LNCAP (cell line): ENCODE measurements at regions not wholly inside any gene's neighbourhood (a gene's known extent, or its start where the extent isn't known, plus 50 kb on each side); places are given as distances from the start of the nearest gene placed in this dataset.

Source experiments
- TF ChIP-seq, protein P1 (sequence below): fragments of 450-650 bp; IDR thresholded peaks from 2 replicates; pipeline ENCODE4 v1.5.1; 2017; ENCODE audit warnings: mild to moderate bottlenecking

DNA sequence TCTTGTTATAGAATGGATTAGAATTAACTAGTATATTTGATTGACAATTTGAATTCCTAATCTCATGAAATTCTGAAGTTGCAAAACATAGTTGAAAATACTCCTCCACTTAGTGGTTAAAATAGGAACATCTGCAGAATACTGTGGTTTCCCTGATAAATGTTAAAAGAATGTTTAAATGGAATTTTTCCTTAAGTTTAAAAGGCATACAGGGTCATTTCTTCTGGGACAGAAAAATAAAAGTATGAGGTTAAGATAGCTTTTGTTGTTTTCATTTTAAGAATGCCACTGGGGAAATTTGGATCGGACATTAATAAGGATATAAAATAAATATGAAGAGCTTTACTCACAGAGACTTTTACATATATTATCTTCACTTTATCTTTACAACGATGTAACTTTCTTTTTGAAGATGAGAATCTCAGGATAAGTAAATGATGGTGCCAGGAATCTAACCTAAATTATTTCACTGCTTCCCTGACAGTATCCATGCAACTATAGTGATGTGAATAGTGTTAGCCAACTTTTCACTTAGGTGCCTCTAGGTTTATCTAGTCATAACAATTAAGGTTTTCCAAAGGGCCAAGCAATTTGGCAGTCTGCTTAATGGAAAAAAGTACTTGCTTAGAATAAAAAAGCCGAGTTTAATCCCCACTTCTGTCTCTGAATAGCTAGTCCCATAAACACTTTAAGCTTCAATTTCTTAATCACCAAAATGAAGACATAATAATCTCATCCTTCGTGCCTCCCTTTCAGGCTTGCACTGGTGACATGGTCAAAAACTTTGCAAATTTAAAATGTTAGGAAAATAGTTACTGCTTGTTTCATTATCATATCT is 151.8 kb upstream of the STK17B start:
- TF ChIP-seq, protein P1, sequence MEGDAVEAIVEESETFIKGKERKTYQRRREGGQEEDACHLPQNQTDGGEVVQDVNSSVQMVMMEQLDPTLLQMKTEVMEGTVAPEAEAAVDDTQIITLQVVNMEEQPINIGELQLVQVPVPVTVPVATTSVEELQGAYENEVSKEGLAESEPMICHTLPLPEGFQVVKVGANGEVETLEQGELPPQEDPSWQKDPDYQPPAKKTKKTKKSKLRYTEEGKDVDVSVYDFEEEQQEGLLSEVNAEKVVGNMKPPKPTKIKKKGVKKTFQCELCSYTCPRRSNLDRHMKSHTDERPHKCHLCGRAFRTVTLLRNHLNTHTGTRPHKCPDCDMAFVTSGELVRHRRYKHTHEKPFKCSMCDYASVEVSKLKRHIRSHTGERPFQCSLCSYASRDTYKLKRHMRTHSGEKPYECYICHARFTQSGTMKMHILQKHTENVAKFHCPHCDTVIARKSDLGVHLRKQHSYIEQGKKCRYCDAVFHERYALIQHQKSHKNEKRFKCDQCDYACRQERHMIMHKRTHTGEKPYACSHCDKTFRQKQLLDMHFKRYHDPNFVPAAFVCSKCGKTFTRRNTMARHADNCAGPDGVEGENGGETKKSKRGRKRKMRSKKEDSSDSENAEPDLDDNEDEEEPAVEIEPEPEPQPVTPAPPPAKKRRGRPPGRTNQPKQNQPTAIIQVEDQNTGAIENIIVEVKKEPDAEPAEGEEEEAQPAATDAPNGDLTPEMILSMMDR = no peak

DNA sequence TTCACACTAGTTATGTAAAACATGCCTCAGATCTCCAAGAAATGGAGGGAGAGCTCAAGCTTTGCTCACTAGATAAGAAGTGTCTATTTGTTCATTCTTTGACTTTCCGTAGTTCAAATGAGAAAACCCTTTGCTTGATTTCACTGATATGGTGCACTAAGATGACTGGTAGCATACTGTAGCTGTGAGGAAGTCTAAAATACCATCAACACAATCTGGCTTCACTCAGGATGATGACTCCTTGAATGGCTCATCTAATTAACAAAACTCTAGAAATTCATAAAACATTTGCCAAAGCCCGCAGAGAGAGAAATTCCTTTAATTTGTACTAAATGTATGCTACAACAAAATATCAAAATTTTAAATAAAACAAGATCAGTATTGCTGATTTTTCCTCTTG is 152.8 kb upstream of the STK17B start:
- TF ChIP-seq, protein P1 = no peak

DNA sequence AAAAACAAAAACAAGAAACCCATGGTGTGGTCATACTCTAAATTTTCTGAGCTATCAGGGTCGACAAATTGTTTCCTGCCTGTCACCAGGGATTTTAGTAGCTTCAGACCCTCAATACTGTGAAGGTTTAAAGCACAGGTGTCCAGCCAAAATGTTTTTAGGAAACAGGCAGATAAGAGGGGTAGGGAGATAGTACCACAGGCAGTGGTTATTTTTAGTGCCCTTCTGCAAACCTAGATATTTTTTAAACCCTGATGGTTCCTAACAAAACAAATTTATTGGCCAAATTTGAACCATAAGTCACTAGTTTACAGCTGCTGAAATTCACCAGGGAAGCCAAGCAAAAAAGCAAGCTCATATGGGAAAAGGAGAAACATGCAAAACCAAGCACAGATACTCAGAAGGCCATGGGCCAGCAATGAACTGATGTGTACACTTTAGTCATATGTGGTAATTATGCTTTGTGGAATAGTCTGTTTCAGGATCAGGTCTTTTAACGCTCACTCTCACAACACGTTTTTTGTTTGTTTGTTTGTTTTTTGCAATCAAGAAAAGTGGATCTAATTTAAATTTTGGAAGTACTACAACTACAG is 156.8 kb upstream of the STK17B start:
- TF ChIP-seq, protein P1 = no peak

DNA sequence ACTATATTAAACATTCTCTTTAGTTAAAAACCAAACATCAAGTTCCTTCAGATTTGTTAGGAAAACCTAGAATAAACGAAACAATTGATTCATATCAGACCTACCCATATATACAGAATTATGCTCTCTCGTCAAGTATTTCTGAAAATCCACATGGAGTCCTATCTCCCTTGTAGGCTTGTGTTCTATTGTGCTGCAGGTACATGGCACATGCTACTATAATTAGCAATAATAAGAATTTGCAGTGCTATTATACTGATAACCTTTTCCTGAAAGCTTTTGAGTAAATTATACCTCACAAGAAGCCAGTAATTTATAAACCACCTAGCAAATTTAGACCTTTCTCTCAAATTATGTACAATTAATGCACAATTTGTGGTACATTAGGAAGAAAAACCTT is 158.6 kb upstream of the STK17B start:
- TF ChIP-seq, protein P1 = no peak

DNA sequence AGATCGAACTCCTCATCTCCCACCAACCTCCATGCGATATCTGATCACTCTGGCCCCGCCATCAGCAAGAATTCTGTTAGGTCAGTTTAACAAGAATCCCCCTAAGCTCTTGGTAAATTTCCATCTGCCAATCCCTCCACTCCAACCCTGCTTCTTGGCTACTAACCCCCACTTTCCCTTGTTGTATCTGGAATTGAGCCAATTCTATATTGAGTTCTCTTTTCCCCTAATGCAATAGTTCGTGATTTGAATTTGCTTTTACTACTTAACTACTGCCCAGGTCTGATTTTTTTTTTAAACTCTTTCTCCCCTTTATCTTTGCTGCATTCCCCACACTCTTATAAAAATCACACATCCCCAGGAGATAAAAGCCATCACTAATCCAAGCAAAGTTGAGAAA is 159.3 kb upstream of the STK17B start:
- TF ChIP-seq, protein P1 = no peak

DNA sequence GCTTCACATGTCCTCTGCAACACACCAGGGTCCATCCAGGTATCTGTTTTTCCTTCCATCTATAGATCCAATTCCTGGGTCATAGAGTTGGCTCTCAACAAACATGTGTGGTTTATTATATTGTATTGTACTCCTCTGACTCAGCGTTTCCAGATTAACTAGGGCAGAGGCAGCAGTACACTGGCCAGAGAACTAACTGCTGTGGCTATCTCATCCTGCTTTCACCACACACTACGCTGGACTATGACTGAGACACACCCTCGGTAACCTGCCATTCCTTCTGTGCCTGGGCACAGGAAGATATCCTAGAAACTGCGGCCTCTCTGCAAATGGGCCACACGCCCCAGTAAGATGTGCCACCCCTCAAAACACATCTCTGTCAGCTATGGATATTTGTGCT is 159.8 kb upstream of the STK17B start:
- TF ChIP-seq, protein P1 = no peak

DNA sequence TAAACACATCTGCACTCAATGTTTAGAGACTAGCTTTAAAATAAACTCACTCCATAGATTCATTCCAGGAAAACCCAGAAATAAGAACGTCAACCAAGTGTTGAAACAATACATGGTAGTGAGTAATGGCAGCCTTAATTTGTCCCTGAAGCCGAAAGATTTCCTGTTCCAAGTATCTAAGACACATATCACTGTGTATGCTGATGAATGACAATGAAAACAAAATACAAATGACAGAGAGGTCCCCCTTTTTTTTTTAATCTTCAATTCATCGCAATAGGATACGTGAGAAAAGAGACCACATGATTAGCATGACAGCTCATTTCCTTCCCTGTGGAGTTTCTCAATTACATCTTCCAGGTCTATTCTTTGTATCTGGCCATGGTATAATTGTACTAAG is 160.5 kb upstream of the STK17B start:
- TF ChIP-seq, protein P1 = no peak
